HG03064 (cell line): ENCODE measurements at regions not wholly inside any gene's neighbourhood (a gene's known extent, or its start where the extent isn't known, plus 50 kb on each side); places are given as distances from the start of the nearest gene placed in this dataset.

ENCODE experiments used
- ATAC-seq: cut with Tn5 transposase; IDR thresholded peaks from one replicate; pipeline ENCODE4 v1.9.1; 2021; ENCODE audit warnings: low read depth; ENCODE audit not compliant: unreplicated experiment

- ATAC-seq: no peak
Observed at GRCh38 chr2:88296247-88296646, 126.1 kb downstream of the THNSL2 start.

DNA sequence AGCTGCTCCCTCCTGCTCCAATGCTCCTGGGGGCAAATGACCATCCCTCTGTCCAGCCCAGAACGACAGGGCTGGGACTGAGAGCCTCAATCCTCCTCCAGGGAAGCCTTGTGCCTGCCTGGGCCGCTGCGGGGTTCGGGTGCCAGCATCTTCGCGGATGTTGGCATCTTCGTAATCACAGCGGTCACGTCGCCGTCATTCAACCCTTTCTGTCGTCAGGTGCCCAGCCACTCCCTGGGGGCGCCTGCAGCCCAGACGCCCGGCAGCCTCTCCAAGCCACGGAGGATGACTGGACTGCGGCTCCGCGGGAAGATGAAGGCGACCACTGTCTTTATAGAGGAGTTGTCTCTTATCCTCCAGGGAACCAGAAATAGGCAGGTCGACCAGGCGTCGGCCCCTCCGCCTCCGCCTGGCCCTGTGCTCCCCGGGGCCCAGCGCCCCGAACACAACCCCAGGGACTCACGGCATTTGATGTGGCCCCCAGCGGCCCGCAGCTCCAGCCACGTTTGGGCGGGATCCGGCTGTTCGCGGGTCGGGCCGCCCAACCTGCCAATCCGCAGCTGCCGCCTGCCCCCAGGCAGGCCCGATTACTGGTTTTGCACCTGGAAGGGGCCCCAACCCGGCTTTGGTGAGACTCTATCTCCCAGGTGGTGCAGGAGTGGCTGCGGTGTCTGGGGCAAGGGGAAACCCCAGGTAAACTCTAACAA, 113.9 kb downstream of the THNSL2 start:
- no peak for ATAC-seq

GRCh38 chr2:88281302-88282217, 111.4 kb downstream of the THNSL2 start:
- no peak for ATAC-seq

DNA sequence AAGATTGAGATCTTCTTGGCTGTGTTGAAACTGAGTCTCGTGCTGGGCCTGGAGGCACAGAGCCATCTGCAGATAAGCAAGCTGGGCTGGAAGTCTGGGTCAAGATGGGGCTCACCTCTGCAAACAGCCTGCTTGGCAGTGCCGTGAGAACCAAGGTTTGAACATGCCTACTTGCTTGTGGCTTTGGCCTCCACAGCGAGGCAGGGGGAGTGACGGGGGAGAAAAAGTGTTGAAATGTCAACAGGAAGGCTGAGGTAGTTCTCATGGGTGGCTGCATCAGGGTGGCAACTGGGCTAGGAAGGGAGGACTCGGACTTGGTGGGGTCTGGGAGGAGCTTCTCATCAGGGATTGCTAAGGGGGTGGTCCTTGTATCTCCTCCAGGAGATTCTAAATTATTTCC, 99.7 kb downstream of the THNSL2 start:
- no peak for ATAC-seq

DNA sequence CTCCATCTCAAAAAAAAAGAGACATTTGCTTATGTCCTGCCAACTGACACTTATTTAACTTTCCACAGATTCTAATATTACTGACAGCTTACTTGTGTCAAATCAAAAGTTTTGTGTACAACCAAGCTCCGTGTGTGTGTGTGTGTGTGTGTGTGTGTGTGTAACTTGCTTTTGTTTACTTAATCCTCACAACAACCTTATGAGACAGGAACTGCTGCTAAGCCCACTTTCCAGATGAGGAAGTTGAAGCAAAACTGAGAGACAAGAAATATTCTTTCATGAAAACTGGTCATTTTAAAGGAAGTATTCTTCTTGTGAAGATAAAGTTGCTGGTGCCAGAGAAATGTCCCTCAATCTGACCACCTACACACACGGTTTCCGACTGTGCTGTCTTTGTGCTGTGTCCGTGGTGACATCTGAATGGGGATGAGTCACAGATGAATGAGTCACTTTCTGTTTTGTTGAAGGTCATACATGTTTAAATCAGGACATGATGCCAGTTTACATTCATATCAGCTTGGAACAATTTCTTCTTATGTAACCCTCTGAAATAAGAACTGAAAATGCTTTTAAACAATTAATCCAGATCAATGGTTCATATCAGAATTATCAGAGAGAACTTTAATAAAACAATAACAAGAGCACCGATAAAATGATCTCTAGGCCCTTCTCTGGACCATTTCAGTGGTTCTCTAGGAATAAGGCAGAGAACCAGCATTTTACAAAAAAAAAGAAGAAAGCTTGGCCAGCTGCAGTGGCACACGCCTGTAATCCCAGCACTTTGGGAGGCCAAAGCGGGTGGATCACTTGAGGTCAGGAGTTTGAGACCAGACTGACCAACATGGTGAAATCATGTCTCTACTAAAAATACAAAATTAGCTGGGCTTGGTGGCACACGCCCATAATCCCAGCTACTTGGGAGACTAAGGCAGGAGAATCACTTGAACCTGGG, 95.5 kb downstream of the THNSL2 start:
- peak; percentile 75 for ATAC-seq

DNA sequence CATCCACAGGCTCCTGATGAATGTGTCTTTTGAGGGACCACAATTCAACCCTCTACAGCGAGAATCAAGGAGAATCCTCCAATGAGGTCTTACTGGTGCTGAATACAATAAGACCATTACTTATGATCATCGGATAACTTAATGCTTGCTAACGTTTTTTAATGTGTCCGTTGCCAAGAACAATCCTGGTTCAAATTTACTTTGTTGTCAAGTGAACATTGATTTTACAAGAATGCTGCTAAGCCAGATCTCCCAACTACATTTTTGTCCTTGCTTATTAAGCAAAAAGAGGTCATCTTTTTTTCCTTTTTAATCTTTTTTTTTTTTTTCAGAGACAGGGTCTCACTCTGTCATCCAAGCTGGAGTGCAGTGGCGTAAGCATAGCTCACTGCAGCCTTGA, 93.7 kb downstream of the THNSL2 start:
- ATAC-seq: no peak

DNA sequence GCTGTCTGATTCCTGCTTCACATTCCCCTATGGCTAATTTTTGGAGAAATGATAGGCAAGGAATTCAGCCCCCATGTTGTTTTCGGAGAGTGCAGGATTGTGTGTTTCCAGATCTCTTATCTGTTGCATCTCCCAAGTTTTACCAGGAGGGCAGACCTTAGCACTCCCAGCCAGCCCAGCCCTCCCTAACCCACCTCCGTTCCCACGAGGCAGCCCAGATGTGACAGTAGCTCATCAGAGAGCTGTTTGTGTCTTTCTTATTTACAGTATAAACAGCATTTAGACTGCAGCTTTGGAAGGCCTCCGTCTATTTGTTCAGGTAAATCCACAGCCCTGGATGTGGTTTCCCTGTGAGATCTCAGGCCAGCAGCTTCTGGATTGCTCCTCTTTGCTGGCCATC, 91.6 kb downstream of the THNSL2 start:
- ATAC-seq: no peak

DNA sequence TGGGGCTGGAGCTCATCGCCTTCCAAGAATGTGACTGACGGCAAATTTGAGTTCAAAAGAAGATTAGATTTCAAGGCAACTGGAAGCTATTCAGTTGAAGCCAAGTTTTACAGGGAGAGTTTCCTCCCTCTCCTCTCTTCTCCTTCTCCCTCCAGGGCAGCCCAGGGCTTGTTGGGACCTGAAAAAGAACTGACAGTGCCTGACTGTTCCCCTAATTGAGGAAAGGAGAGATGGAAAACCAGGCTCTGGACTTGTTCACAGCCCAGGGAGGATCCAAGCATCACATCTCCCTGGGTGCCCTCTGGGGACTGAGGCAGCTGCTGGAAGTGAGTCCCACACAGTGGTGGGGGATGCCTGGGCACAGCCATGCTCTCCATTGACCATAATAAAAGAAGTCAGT, 88.1 kb downstream of the THNSL2 start:
- ATAC-seq: no peak

GRCh38 chr2:88254437-88255091, 84.4 kb downstream of the THNSL2 start:
- ATAC-seq: no peak

- no peak for ATAC-seq
Observed at GRCh38 chr2:88253997-88254396, 83.9 kb downstream of the THNSL2 start.

GRCh38 chr2:88253375-88253774, 83.2 kb downstream of the THNSL2 start:
- ATAC-seq: no peak

DNA sequence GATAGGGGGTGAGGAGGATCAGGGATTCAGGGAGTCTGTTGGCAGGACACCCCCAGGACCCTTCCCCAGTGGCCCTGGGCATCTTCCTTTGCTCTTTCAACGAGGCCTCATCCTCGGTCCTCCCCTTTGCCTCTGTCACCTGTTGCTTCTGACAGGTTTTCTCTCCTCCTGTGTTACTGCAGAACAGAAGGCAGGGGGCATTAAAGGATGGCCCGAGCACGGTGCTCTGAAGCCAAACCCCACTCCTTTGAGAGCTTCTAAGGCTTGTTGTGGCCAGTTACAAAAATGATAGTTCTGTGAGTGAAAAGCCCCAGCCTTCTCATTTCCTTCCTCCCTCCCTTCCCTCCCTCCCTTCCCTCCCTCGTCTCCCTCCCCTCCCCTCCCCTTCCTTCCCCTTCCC, 82.5 kb downstream of the THNSL2 start:
- ATAC-seq: no peak

DNA sequence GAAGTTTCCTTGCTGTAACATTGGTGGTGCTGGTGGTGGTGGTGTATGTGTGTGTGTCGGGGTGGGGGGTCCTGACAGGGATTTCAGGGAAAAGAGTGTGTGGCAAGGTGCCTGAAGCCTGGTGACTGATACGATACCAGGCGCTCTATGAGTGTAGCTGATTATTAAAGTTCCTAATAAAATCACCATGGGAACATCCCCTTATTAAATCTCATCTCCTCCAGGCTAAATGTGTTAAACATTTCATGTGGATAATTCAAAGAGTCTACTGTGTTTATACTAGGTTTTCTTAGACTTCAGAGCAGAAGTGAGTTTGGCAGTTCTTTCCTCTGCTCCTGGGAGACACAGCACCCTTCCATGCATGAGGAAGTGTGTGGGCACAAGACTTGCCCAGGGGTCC, 82.0 kb downstream of the THNSL2 start:
- no peak for ATAC-seq

GRCh38 chr2:88250404-88250803, 80.3 kb downstream of the THNSL2 start:
- no peak for ATAC-seq

GRCh38 chr2:88248280-88248828, 78.2 kb downstream of the THNSL2 start:
- ATAC-seq: no peak

DNA sequence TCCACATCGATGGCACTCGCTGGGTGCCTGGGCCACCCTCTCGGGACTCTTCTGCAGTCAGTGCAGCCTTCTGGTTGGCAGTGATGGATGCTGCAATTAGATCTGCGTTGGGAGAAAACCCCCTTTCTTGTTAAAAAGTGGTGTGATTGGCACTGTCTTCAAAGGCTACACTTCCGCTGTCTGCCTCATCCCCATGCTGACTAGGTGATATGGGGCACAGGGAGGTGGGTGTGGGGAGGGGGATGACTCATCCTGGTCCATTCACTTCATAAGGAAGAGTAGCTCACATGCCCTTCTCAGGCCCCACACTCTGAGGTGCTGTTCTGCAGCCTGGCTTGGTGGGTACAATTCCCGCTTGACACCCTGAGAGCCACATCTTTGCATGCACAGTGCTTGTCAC, 77.4 kb downstream of the THNSL2 start:
- no peak for ATAC-seq

GRCh38 chr2:88245109-88245508, 75.0 kb downstream of the THNSL2 start:
- no peak for ATAC-seq

GRCh38 chr2:88239781-88240180, 69.6 kb downstream of the THNSL2 start:
- ATAC-seq: no peak

- no peak for ATAC-seq
Observed at GRCh38 chr2:88236666-88237065, 66.5 kb downstream of the THNSL2 start.
